GM12878 (cell line): ENCODE measurements at regions not wholly inside any gene's neighbourhood (a gene's known extent, or its start where the extent isn't known, plus 50 kb on each side); places are given as distances from the start of the nearest gene placed in this dataset.

ENCODE experiments used
- ATAC-seq: fragments of 200-7000 bp; cut with Tn5 transposase; 3 replicates; pipeline ENCODE4 v1.9.1; 2020; ENCODE audit warnings: mild to moderate bottlenecking, moderate library complexity
- BruUV-seq: library from RNA; stranded (reverse); fragments of 400-500 nt; replicated peaks from 2 replicates; lab custom pipeline; 2021; lab: Mats Ljungman, UMichigan
- CTCF ChIA-PET: fragments of 300-600 bp; sonication (Branson Sonifier 250); formaldehyde crosslinking; extraction: SDS; loops from one replicate; lab custom pipeline; 2021; ENCODE audit warnings: inconsistent platforms; lab: Yijun Ruan, JAX
- POLR2A ChIA-PET: fragments of 350-600 bp; formaldehyde crosslinking; extraction: SDS; loops from one replicate; lab custom pipeline; 2021; ENCODE audit warnings: inconsistent platforms; lab: Charles Lee
- RAD21 ChIA-PET: fragments of 300-600 bp; sonication (Branson Sonifier 250); formaldehyde crosslinking; loops from one replicate; lab custom pipeline; 2023; ENCODE audit warnings: antibody characterized with exemption; ENCODE audit not compliant: unreplicated experiment; lab: Charles Lee
- SMC1A ChIA-PET: fragments of 300-600 bp; sonication (Branson Sonifier 250); formaldehyde crosslinking; loops from one replicate; lab custom pipeline; 2023; ENCODE audit not compliant: unreplicated experiment, uncharacterized antibody; lab: Charles Lee
- DNase-seq: peaks from one replicate; pipeline ENCODE4 v3.0.0-alpha.2; 2011; ENCODE audit warnings: low read depth, low spot score
- FAIRE-seq: peaks from 3 replicates; lab custom pipeline; 2011; peaks lifted over from hg19 to GRCh38; lab: Jason Lieb, UNC
- H2AFZ ChIP-seq: 2 replicates; pipeline ENCODE4 v1.6.0; 2011; ENCODE audit warnings: low read depth, low read length, control low read depth; ENCODE audit not compliant: control insufficient read depth
- H3K27ac ChIP-seq: 2 replicates; pipeline ENCODE4 v1.5.1; 2011; ENCODE audit warnings: control low read depth; ENCODE audit not compliant: control insufficient read depth, insufficient read depth
- H3K27me3 ChIP-seq, 2 experiments: replicated peaks in 1 of 2; 2 replicates each; pipeline versions ENCODE4 v1.6.0 to v1.6.1; 2011; ENCODE audit warnings: low read length in 1 of 2; ENCODE audit not compliant: control insufficient read depth in 2 of 2, insufficient read depth in 2 of 2
- H3K36me3 ChIP-seq, 2 experiments: 2 replicates each; pipeline ENCODE4 v1.5.1; 2011; ENCODE audit warnings: low read length in 1 of 2; ENCODE audit not compliant: control insufficient read depth in 2 of 2, insufficient read depth in 2 of 2
- H3K4me1 ChIP-seq: 2 replicates; pipeline ENCODE4 v1.6.1; 2011; ENCODE audit warnings: mild to moderate bottlenecking, low read length, moderate library complexity, mixed read lengths; ENCODE audit not compliant: control insufficient read depth, insufficient read depth
- H3K4me2 ChIP-seq: 2 replicates; pipeline ENCODE4 v1.6.0; 2011; ENCODE audit warnings: control low read depth; ENCODE audit not compliant: control insufficient read depth, insufficient read depth
- H3K4me3 ChIP-seq: fragments of 200-600 bp; sonication (generic); 2 replicates; pipeline ENCODE4 v1.5.1; 2016
- H3K79me2 ChIP-seq: 2 replicates; pipeline ENCODE4 v1.6.0; 2011; ENCODE audit warnings: low read length; ENCODE audit not compliant: control insufficient read depth, insufficient read depth
- H3K9ac ChIP-seq: 2 replicates; pipeline ENCODE4 v1.8.0; 2011; ENCODE audit warnings: low read length, control low read depth, mixed read lengths; ENCODE audit not compliant: control insufficient read depth, insufficient read depth
- H3K9me3 ChIP-seq: replicated peaks from 3 replicates; pipeline ENCODE4 v1.5.1; 2011; ENCODE audit warnings: mild to moderate bottlenecking, low read length; ENCODE audit not compliant: control insufficient read depth, insufficient read depth
- H4K20me1 ChIP-seq: 2 replicates; pipeline ENCODE4 v1.6.0; 2011; ENCODE audit not compliant: control insufficient read depth, insufficient read depth
- ATF7 ChIP-seq: fragments of 450-650 bp; IDR thresholded peaks from 2 replicates; pipeline ENCODE4 v1.6.1; 2016; ENCODE audit warnings: low read depth, mild to moderate bottlenecking
- CBFB ChIP-seq: IDR thresholded peaks from 2 replicates; pipeline ENCODE4 v1.6.1; 2016; ENCODE audit warnings: antibody characterized with exemption, low read depth
- E2F8 ChIP-seq: fragments of 450-650 bp; IDR thresholded peaks from 2 replicates; pipeline ENCODE4 v1.6.1; 2018; ENCODE audit warnings: mild to moderate bottlenecking, low read depth, moderate library complexity; ENCODE audit not compliant: partially characterized antibody
- ELK1 ChIP-seq: IDR thresholded peaks from 2 replicates; pipeline ENCODE4 v1.6.1; 2012; ENCODE audit warnings: low read depth, low read length, improper control_type of control experiment
- FOXK2 ChIP-seq: fragments of 450-650 bp; IDR thresholded peaks from 2 replicates; pipeline ENCODE4 v1.6.1; 2017; ENCODE audit warnings: mild to moderate bottlenecking, moderate library complexity
- IKZF1 ChIP-seq: fragments of 450-650 bp; conservative IDR thresholded peaks from 2 replicates; pipeline ENCODE4 v1.6.1; 2017; ENCODE audit warnings: antibody characterized with exemption, mild to moderate bottlenecking
- IRF5 ChIP-seq: fragments of 450-650 bp; IDR thresholded peaks from 2 replicates; pipeline ENCODE4 v1.6.1; 2017; ENCODE audit warnings: borderline replicate concordance
- KLF5 ChIP-seq: fragments of 450-650 bp; IDR thresholded peaks from 2 replicates; pipeline ENCODE4 v1.6.1; 2014; ENCODE audit warnings: mild to moderate bottlenecking; ENCODE audit not compliant: partially characterized antibody
- MLLT1 ChIP-seq: fragments of 450-650 bp; IDR thresholded peaks from 2 replicates; pipeline ENCODE4 v1.6.1; 2016; ENCODE audit warnings: mild to moderate bottlenecking
- POLR2A ChIP-seq: IDR thresholded peaks from 2 replicates; pipeline ENCODE4 v1.6.1; 2011; ENCODE audit warnings: low read depth, mild to moderate bottlenecking, low read length
- RUNX3 ChIP-seq: IDR thresholded peaks from 2 replicates; pipeline ENCODE4 v1.6.1; 2012; ENCODE audit warnings: low read length, inconsistent platforms
- ZBED1 ChIP-seq: IDR thresholded peaks from 2 replicates; pipeline ENCODE4 v1.6.1; 2016; ENCODE audit warnings: borderline replicate concordance
- ZNF687 ChIP-seq: fragments of 450-650 bp; IDR thresholded peaks from 2 replicates; pipeline ENCODE4 v1.6.1; 2017; ENCODE audit warnings: mild to moderate bottlenecking, moderate library complexity
- WGBS: methylation state at CpG from one replicate; pipeline ENCODE4 v1.1.6; 2016; ENCODE audit warnings: low lambda C conversion rate; ENCODE audit not compliant: insufficient replicate concordance, insufficient coverage; ENCODE audit errors: missing lambda C conversion rate; 5-methylcytosine and 5-hydroxymethylcytosine counted together
- in situ Hi-C: fragments of 300-500 bp; cut with MboI; formaldehyde crosslinking; loops from 9 replicates; pipeline ENCODE4 v1.14.3; 2018; ENCODE audit warnings: mixed read lengths
- intact Hi-C: fragments of 100-400 bp; cut with micrococcal nuclease; formaldehyde crosslinking; loops from one replicate; pipeline ENCODE4 v1.14.2; 2022; ENCODE audit not compliant: unreplicated experiment

- DNase-seq (no peak), ATAC-seq (no peak), FAIRE-seq (no peak)
- Histone ChIP-seq H3K4me1 (no peaks in the 10 kb centered on the region), H3K79me2 (no peaks in the 10 kb centered on the region), H3K9me3 (no peaks in the 10 kb centered on the region), H3K36me3 (no peaks in the 10 kb centered on the region), H3K4me3 (no peak overlapping the region), H2AFZ (no peak overlapping the region), H3K4me2 (no peak overlapping the region), H3K9ac (no peak overlapping the region), H4K20me1 (no peaks in the 10 kb centered on the region), H3K27me3 (no peaks in the 10 kb centered on the region), H3K27ac (no peak overlapping the region)
- ChIA-PET SMC1A (no interaction called here), RAD21 (no interaction called here), POLR2A (no interaction called here), CTCF (interaction anchor here (0.6 to 1.6 kb wide), 2 partner anchors 17 to 813 kb away, joined by 3 to 4 read pairs; no protein-coding TSS in a partner anchor)
- intact Hi-C loops (no loop called here), in situ Hi-C loops (no loop called here)
- BruUV-seq, result no TSS peak
- 83% methylated on average over 1 of the region's 1 CpG for WGBS
- TF ChIP-seq RUNX3 (no peak), CBFB (no peak), ZBED1 (no peak), ATF7 (no peak), POLR2A (no peak), IRF5 (no peak), ZNF687 (no peak), MLLT1 (no peak), KLF5 (no peak), E2F8 (no peak), IKZF1 (no peak), FOXK2 (no peak), ELK1 (no peak)
Observed at GRCh38 chr4:74658116-74658515, 136.2 kb downstream of the BTC start.
